WTC11 (cell line): ENCODE measurements at regions not wholly inside any gene's neighbourhood (a gene's known extent, or its start where the extent isn't known, plus 50 kb on each side); places are given as distances from the start of the nearest gene placed in this dataset.

ENCODE experiments used
- ATAC-seq: fragments of 200-7000 bp; cut with Tn5 transposase; 2 replicates; pipeline ENCODE4 v1.10.0; 2021; ENCODE audit warnings: mild to moderate bottlenecking, moderate library complexity
- CTCF ChIA-PET: fragments of 300-600 bp; sonication (Branson Sonifier 250); formaldehyde crosslinking; loops from one replicate; lab custom pipeline; 2021; ENCODE audit warnings: antibody characterized with exemption; lab: Charles Lee
- POLR2A ChIA-PET: fragments of 350-600 bp; sonication (Branson Sonifier 250); formaldehyde crosslinking; loops from one replicate; lab custom pipeline; 2021; ENCODE audit warnings: antibody characterized with exemption; lab: Charles Lee
- DNase-seq: peaks from one replicate; pipeline ENCODE4 v3.0.0; 2021; ENCODE audit warnings: low spot score
- H3K27ac Mint-ChIP-seq: 2 replicates; pipeline ENCODE4 v1.8.0; 2021; ENCODE audit warnings: mixed read lengths
- H3K27me3 Mint-ChIP-seq: 2 replicates; pipeline ENCODE4 v1.8.0; 2021; ENCODE audit warnings: low read depth, mild to moderate bottlenecking, moderate library complexity, mixed read lengths
- H3K36me3 Mint-ChIP-seq: 2 replicates; pipeline ENCODE4 v1.8.0; 2021; ENCODE audit warnings: mixed read lengths
- H3K4me1 Mint-ChIP-seq: 2 replicates; pipeline ENCODE4 v1.8.0; 2022; ENCODE audit warnings: mixed read lengths
- H3K4me3 Mint-ChIP-seq: 2 replicates; pipeline ENCODE4 v1.8.0; 2021; ENCODE audit warnings: mild to moderate bottlenecking, moderate library complexity, mixed read lengths
- H3K9me3 Mint-ChIP-seq: 2 replicates; pipeline ENCODE4 v1.8.0; 2021; ENCODE audit warnings: mixed read lengths
- ATF3 ChIP-seq: sonication (generic); formaldehyde crosslinking; conservative IDR thresholded peaks from 2 replicates; pipeline ENCODE4 v1.8.1; 2022; ENCODE audit warnings: mild to moderate bottlenecking, missing genetic modification reagents
- CBFB ChIP-seq: sonication (generic); formaldehyde crosslinking; IDR thresholded peaks from 2 replicates; pipeline ENCODE4 v1.8.1; 2022; ENCODE audit warnings: mild to moderate bottlenecking, low read depth, missing genetic modification reagents
- E2F1 ChIP-seq: sonication (generic); formaldehyde crosslinking; IDR thresholded peaks from 2 replicates; pipeline ENCODE4 v1.8.0; 2022; ENCODE audit warnings: mild to moderate bottlenecking, missing genetic modification reagents
- GRHL2 ChIP-seq: fragments of 250-450 bp; sonication (Bioruptor Pico); IDR thresholded peaks from 2 replicates; pipeline ENCODE4 v1.8.0; 2022; ENCODE audit warnings: mild to moderate bottlenecking, moderate library complexity; ENCODE audit not compliant: insufficient replicate concordance, severe bottlenecking
- HMGA2 ChIP-seq: fragments of 250-450 bp; sonication (Bioruptor Pico); IDR thresholded peaks from 2 replicates; pipeline ENCODE4 v1.4.0; 2021; ENCODE audit warnings: mild to moderate bottlenecking, moderate library complexity
- JAZF1 ChIP-seq: fragments of 250-450 bp; sonication (Bioruptor Pico); IDR thresholded peaks from 2 replicates; pipeline ENCODE4 v1.9.0; 2021; ENCODE audit warnings: moderate library complexity, mild to moderate bottlenecking, inconsistent platforms
- MYBL2 ChIP-seq: sonication (generic); formaldehyde crosslinking; IDR thresholded peaks from 2 replicates; pipeline ENCODE4 v1.8.1; 2023; ENCODE audit warnings: mild to moderate bottlenecking, moderate library complexity, missing genetic modification reagents
- NR3C1 ChIP-seq: sonication (generic); formaldehyde crosslinking; conservative IDR thresholded peaks from 2 replicates; pipeline ENCODE4 v1.8.1; 2023; ENCODE audit warnings: low read depth, mild to moderate bottlenecking, missing genetic modification reagents
- SP1 ChIP-seq: sonication (generic); formaldehyde crosslinking; conservative IDR thresholded peaks from 2 replicates; pipeline ENCODE4 v1.8.1; 2022; ENCODE audit warnings: missing genetic modification reagents
- TEAD4 ChIP-seq: sonication (generic); formaldehyde crosslinking; IDR thresholded peaks from 2 replicates; pipeline ENCODE4 v1.8.0; 2022; ENCODE audit warnings: mild to moderate bottlenecking, missing genetic modification reagents
- USF2 ChIP-seq: sonication (generic); formaldehyde crosslinking; IDR thresholded peaks from 2 replicates; pipeline ENCODE4 v1.8.1; 2023; ENCODE audit warnings: mild to moderate bottlenecking, missing genetic modification reagents, moderate library complexity
- ZBTB21 ChIP-seq: sonication (generic); formaldehyde crosslinking; IDR thresholded peaks from 2 replicates; pipeline ENCODE4 v1.8.1; 2023; ENCODE audit warnings: mild to moderate bottlenecking, missing genetic modification reagents, borderline replicate concordance
- ZNF232 ChIP-seq: sonication (generic); formaldehyde crosslinking; IDR thresholded peaks from 2 replicates; pipeline ENCODE4 v1.8.0; 2022; ENCODE audit warnings: mild to moderate bottlenecking, missing genetic modification reagents
- ZSCAN18 ChIP-seq: fragments of 250-450 bp; sonication (Bioruptor Pico); IDR thresholded peaks from 2 replicates; pipeline ENCODE4 v2.1.2; 2022; ENCODE audit warnings: mild to moderate bottlenecking, moderate library complexity
- TF ChIP-seq, protein P1 (sequence below): sonication (generic); formaldehyde crosslinking; IDR thresholded peaks from 2 replicates; pipeline ENCODE4 v1.8.1; 2023; ENCODE audit warnings: mild to moderate bottlenecking, missing genetic modification reagents
- TF ChIP-seq, protein P2 (sequence below): sonication (generic); formaldehyde crosslinking; IDR thresholded peaks from 2 replicates; pipeline ENCODE4 v1.8.1; 2022; ENCODE audit warnings: missing genetic modification reagents, borderline replicate concordance
- TF ChIP-seq, protein P3 (sequence below): sonication (generic); formaldehyde crosslinking; IDR thresholded peaks from 2 replicates; pipeline ENCODE4 v1.8.1; 2023; ENCODE audit warnings: mild to moderate bottlenecking, missing genetic modification reagents, moderate library complexity
- TF ChIP-seq, protein P4 (sequence below): sonication (generic); formaldehyde crosslinking; IDR thresholded peaks from 2 replicates; pipeline ENCODE4 v1.8.1; 2022; ENCODE audit warnings: mild to moderate bottlenecking, moderate library complexity, missing genetic modification reagents

DNA sequence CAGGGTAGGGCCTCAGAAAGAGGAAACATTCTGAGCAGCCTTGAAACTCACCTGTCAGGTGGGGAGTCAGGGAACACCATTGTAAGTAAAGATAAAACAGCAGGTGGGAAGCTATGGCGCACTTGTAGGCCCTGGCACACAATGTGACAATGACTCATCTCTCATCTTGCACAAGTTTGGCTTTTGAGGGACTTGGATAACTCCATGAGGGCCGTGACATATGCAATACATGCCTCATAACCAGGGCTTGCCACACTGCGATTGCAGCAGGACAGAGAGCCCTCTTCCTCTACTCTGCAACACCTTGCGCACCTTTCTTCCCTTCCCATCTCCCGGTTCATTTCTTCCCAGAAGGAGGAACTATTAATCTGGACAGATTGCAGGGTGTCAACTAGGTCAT lies 144.9 kb downstream of the CEP120 start:
- H3K9me3 Mint-ChIP-seq, result no peaks in the 10 kb centered on the region
- ChIA-PET CTCF (interaction anchor here (0.9 kb wide), 1 partner anchor 159 kb away, joined by 3 read pairs; no protein-coding TSS in a partner anchor), POLR2A (no interaction called here)
- no peak overlapping the region for H3K4me3 Mint-ChIP-seq
- no peaks in the 10 kb centered on the region for H3K36me3 Mint-ChIP-seq
- H3K4me1 Mint-ChIP-seq, result peaks cover 11% of the 10 kb centered on the region
- no peak overlapping the region for H3K27ac Mint-ChIP-seq
- ATAC-seq (no peak), DNase-seq (no peak)
- TF ChIP-seq, protein P1, sequence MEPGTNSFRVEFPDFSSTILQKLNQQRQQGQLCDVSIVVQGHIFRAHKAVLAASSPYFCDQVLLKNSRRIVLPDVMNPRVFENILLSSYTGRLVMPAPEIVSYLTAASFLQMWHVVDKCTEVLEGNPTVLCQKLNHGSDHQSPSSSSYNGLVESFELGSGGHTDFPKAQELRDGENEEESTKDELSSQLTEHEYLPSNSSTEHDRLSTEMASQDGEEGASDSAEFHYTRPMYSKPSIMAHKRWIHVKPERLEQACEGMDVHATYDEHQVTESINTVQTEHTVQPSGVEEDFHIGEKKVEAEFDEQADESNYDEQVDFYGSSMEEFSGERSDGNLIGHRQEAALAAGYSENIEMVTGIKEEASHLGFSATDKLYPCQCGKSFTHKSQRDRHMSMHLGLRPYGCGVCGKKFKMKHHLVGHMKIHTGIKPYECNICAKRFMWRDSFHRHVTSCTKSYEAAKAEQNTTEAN (CRISPR knock-in tag), result no peak
- no peak for TF ChIP-seq ZNF232
- TF ChIP-seq GRHL2, result no peak
- TF ChIP-seq, protein P2, sequence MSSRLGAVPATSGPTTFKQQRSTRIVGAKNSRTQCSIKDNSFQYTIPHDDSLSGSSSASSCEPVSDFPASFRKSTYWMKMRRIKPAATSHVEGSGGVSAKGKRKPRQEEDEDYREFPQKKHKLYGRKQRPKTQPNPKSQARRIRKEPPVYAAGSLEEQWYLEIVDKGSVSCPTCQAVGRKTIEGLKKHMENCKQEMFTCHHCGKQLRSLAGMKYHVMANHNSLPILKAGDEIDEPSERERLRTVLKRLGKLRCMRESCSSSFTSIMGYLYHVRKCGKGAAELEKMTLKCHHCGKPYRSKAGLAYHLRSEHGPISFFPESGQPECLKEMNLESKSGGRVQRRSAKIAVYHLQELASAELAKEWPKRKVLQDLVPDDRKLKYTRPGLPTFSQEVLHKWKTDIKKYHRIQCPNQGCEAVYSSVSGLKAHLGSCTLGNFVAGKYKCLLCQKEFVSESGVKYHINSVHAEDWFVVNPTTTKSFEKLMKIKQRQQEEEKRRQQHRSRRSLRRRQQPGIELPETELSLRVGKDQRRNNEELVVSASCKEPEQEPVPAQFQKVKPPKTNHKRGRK, result no peak
- TF ChIP-seq SP1 (CRISPR knock-in tag), result no peak
- no peak for TF ChIP-seq ZSCAN18 (CRISPR knock-in tag)
- no peak for TF ChIP-seq CBFB (CRISPR knock-in tag)
- no peak for TF ChIP-seq NR3C1 (CRISPR knock-in tag)
- TF ChIP-seq, protein P3, sequence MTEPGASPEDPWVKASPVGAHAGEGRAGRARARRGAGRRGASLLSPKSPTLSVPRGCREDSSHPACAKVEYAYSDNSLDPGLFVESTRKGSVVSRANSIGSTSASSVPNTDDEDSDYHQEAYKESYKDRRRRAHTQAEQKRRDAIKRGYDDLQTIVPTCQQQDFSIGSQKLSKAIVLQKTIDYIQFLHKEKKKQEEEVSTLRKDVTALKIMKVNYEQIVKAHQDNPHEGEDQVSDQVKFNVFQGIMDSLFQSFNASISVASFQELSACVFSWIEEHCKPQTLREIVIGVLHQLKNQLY, result no peak
- no peak for TF ChIP-seq TEAD4 (CRISPR knock-in tag)
- peaks cover under 1% of the 10 kb centered on the region; the same call in 1 of the 2 replicates for H3K27me3 Mint-ChIP-seq

DNA sequence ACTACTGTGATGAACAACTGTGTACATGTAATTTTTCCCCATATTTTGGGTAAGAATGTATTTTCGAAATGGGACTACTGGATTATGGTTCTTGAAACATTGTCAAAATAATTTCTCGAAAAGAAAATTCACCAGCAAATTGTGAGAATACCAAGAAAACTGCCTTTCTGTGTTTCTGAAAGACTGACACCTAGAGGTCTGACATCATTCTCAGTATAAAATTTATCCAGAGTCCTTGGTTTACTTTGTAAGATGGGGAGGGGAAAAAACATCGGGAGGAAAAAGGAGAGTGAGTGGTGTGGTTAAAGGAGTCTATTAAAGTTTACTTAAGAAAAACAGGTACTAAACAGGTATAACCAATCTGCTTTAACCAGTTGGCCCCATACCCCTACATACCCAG lies 149.2 kb downstream of the CEP120 start:
- POLR2A ChIA-PET, result no interaction called here
- Mint-ChIP-seq H3K27ac (no peak overlapping the region), H3K4me3 (no peak overlapping the region), H3K4me1 (peaks cover 7% of the 10 kb centered on the region), H3K9me3 (no peaks in the 10 kb centered on the region), H3K27me3 (no peaks in the 10 kb centered on the region)
- no peak for DNase-seq
- CTCF ChIA-PET, result no interaction called here
- TF ChIP-seq ZBTB21, result no peak
- TF ChIP-seq TEAD4 (CRISPR knock-in tag), result no peak
- no peak for TF ChIP-seq USF2
- TF ChIP-seq NR3C1 (CRISPR knock-in tag), result no peak
- no peak for TF ChIP-seq GRHL2
- no peak for TF ChIP-seq MYBL2 (CRISPR knock-in tag)
- TF ChIP-seq E2F1 (CRISPR knock-in tag), result no peak
- TF ChIP-seq, all 79 proteins: peak for 0
- no peak for ATAC-seq
- H3K36me3 Mint-ChIP-seq, result no peaks in the 10 kb centered on the region

DNA sequence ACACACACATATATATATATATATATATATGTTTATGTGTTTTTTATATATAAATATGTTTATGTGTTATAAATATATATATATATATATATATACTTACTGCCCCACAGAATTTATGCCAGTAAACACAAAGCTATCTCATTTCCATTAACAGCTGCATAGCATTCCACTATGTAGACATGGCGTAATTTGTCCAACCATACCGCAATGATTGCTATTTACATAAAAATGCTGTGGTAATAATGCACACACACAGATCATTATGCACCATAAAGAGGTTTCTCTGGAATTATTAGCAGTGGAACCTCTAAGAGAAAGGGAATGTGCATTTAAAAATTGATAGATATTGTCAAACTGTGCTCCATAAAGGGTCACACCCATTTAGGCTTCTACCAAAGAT lies 150.1 kb downstream of the CEP120 start:
- no peaks in the 10 kb centered on the region for H3K9me3 Mint-ChIP-seq
- TF ChIP-seq, protein P4, sequence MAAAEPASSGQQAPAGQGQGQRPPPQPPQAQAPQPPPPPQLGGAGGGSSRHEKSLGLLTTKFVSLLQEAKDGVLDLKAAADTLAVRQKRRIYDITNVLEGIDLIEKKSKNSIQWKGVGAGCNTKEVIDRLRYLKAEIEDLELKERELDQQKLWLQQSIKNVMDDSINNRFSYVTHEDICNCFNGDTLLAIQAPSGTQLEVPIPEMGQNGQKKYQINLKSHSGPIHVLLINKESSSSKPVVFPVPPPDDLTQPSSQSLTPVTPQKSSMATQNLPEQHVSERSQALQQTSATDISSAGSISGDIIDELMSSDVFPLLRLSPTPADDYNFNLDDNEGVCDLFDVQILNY (CRISPR knock-in tag), result no peak
- TF ChIP-seq JAZF1 (CRISPR knock-in tag) (no peak), ATF3 (no peak), HMGA2 (no peak)
- no peak overlapping the region for H3K27ac Mint-ChIP-seq
- H3K4me1 Mint-ChIP-seq, result peaks cover 7% of the 10 kb centered on the region
- ATAC-seq (no peak), DNase-seq (no peak)
- no peaks in the 10 kb centered on the region for H3K27me3 Mint-ChIP-seq
- H3K4me3 Mint-ChIP-seq, result no peak overlapping the region
- H3K36me3 Mint-ChIP-seq, result no peaks in the 10 kb centered on the region
- ChIA-PET POLR2A (no interaction called here), CTCF (no interaction called here)
